ENCODE measurements at regions not wholly inside any gene's neighbourhood (a gene's known extent, or its start where the extent isn't known, plus 50 kb on each side); places are given as distances from the start of the nearest gene placed in this dataset.

DNA sequence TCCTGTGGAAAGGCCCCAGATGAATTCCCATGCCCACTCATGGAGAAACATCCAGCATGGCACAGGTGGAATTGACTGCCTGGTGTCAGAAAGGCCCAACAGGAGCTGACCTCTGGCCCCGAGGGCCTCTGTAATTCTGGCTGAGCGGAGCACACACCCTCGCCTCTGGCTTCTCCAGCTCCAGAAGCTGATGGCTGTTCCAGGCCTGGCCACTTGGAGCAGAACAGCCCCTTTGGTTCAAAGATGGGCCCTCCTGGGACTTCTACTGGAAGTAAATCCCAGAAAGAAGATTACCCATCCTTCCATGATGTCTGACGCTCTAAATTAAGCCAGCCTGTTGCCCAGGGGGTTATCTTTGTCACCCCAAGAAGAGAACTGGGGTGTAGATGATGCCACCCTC lies 275.1 kb upstream of the CDH4 start:
- H3K4me3 ChIP-seq (ENCODE audit: low read depth, low read length): no peak overlapping the region
- in situ Hi-C loops (cut with HindIII; ENCODE audit: low sequenced_read_pairs): no loop called here
- TF ChIP-seq, protein P1, sequence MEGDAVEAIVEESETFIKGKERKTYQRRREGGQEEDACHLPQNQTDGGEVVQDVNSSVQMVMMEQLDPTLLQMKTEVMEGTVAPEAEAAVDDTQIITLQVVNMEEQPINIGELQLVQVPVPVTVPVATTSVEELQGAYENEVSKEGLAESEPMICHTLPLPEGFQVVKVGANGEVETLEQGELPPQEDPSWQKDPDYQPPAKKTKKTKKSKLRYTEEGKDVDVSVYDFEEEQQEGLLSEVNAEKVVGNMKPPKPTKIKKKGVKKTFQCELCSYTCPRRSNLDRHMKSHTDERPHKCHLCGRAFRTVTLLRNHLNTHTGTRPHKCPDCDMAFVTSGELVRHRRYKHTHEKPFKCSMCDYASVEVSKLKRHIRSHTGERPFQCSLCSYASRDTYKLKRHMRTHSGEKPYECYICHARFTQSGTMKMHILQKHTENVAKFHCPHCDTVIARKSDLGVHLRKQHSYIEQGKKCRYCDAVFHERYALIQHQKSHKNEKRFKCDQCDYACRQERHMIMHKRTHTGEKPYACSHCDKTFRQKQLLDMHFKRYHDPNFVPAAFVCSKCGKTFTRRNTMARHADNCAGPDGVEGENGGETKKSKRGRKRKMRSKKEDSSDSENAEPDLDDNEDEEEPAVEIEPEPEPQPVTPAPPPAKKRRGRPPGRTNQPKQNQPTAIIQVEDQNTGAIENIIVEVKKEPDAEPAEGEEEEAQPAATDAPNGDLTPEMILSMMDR (IDR thresholded peaks at IDR 0.05; ENCODE audit: low read depth, low read length): no peak
- no peak for DNase-seq (ENCODE audit: low read depth, low spot score)

DNA sequence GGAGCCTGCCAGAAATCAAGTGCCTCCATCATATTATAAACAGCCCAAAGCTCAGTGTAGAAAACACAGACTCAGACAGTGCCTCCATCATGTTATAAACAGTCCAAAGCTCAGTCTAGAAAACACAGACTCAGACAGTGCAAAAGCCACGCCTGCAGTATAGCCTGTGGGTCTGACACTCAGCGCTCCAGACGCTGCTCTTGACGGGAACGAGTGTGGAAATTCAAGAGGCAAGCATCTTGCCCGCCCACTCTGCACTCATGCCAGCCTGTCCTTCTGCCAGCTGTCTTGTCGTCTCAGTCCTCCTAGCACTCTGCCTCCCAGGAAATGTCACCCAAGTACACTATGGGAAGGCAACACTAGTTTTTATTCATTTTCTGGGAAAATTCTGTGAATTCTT lies 274.2 kb upstream of the CDH4 start:
- no peak overlapping the region for H3K4me3 ChIP-seq (ENCODE audit: low read depth, low read length)
- in situ Hi-C loops (cut with HindIII; ENCODE audit: low sequenced_read_pairs): no loop called here
- TF ChIP-seq, protein P1 (IDR thresholded peaks at IDR 0.05; ENCODE audit: low read depth, low read length): no peak
- DNase-seq (ENCODE audit: low read depth, low spot score): no peak

DNA sequence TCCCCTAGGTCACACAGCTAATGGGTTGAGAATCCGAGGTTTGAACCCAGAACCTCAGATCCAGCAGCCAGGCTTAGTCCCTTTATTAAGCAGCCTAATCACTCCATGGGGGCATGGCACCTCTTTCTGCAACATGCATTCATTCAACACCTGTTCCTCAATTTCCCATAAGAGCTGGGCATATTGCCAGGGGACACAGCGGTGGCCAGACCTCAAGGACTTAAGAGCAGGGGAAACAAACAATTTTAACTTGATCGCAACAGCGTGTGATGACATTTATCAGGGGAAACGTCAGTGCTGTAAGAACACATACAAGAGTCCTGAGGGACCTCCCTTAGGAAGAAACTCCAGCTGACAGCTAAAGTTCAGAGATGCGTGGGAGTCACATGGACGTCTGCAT lies 267.4 kb upstream of the CDH4 start:
- TF ChIP-seq, protein P1 (IDR thresholded peaks at IDR 0.05; ENCODE audit: low read depth, low read length): no peak
- DNase-seq (ENCODE audit: low read depth, low spot score): no peak
- H3K4me3 ChIP-seq (ENCODE audit: low read depth, low read length): no peak overlapping the region
- in situ Hi-C loops (cut with HindIII; ENCODE audit: low sequenced_read_pairs): no loop called here

DNA sequence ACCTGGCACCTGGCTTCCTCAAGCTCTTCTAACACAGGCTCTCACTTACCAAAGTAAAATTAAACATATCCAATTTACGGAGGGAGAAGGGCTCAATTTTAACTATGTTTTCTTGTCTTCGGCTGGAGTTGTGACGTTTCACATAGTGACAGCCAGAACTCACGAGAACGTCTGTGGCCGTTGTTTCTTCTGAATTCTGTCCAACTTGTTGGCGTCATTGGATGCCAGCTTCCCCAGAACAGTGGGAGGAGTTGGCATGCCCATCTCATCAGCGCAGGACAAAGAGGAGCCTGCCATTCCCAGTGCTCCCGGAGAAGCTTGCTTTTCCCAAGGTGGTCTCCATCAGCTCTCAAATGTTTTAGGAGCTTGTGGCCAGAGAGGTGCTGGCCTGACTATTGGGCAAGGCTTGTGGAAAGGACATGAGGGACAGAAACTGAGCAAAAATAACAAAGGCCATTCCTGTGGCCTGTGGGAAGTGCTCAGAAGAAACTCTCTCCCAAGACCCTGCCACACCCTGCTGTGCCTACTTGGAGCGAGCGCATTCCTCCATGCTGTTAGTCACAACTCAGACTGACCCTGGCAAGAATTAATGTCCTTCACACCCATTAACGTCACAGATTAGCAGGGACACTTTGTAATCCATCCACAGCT lies 265.4 kb upstream of the CDH4 start:
- in situ Hi-C loops (cut with HindIII; ENCODE audit: low sequenced_read_pairs): no loop called here
- DNase-seq (ENCODE audit: low read depth, low spot score): no peak
- H3K4me3 ChIP-seq (ENCODE audit: low read depth, low read length): no peak overlapping the region
- TF ChIP-seq, protein P1 (IDR thresholded peaks at IDR 0.05; ENCODE audit: low read depth, low read length): no peak

DNA sequence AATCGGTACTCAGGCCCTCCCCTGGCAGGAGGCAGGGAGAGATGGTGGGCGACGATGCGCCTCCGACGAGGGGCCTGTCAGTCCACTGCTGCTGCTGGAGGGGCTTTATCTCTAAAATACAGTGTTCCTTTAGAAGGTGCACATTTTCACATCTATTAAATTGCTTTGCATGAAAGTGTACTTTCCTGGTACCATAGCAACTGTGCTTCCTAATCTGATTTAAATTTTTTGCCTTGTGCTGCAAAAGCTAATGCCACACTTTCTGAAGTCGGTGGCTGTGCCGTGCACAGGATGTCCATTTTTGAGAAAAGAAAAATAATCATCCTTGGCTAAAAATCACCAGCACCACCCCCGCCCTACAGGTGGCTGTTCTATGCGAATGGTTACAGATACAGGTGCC lies 262.0 kb upstream of the CDH4 start:
- no peak overlapping the region for H3K4me3 ChIP-seq (ENCODE audit: low read depth, low read length)
- TF ChIP-seq, protein P1 (IDR thresholded peaks at IDR 0.05; ENCODE audit: low read depth, low read length): no peak
- in situ Hi-C loops (cut with HindIII; ENCODE audit: low sequenced_read_pairs): no loop called here
- no peak for DNase-seq (ENCODE audit: low read depth, low spot score)

DNA sequence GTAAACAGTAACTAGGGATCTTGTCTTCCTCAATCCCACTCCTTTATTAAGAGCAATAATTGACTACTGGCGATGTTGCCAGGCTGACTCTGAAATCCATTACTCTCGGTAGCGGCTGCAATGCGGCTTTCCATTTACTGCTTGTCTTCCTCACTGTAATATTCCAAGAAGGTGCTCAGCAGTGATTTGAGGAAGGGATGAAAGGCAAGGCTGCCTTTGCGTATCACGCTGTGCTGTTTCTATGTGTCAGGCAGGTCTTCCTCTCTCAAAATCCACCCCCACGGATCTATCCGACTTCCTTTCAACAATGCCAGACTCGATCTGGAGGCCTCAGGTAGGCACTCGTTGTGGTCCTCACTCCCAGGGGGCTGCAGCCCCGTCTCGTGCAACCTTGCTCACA lies 261.4 kb upstream of the CDH4 start:
- TF ChIP-seq, protein P1 (IDR thresholded peaks at IDR 0.05; ENCODE audit: low read depth, low read length): no peak
- in situ Hi-C loops (cut with HindIII; ENCODE audit: low sequenced_read_pairs): no loop called here
- DNase-seq (ENCODE audit: low read depth, low spot score): no peak
- no peak overlapping the region for H3K4me3 ChIP-seq (ENCODE audit: low read depth, low read length)
